K562 (cell line): ENCODE measurements at regions not wholly inside any gene's neighbourhood (a gene's known extent, or its start where the extent isn't known, plus 50 kb on each side); places are given as distances from the start of the nearest gene placed in this dataset.

ENCODE experiments used
- EGR1 ChIP-seq: fragments of 450-650 bp; conservative IDR thresholded peaks from 2 replicates; pipeline ENCODE4 v1.6.1; 2017; ENCODE audit warnings: mild to moderate bottlenecking
- ELF2 ChIP-seq: fragments of 250-450 bp; sonication (Bioruptor Pico); IDR thresholded peaks from 2 replicates; pipeline ENCODE4 v1.5.0; 2021; ENCODE audit warnings: mild to moderate bottlenecking
- KHSRP ChIP-seq: fragments of 450-650 bp; IDR thresholded peaks from 2 replicates; pipeline ENCODE4 v1.6.1; 2017
- MTF1 ChIP-seq: fragments of 250-450 bp; sonication (Bioruptor Pico); IDR thresholded peaks from 2 replicates; pipeline ENCODE4 v1.9.0; 2021; ENCODE audit warnings: moderate library complexity, mild to moderate bottlenecking, inconsistent platforms, borderline replicate concordance
- NR0B1 ChIP-seq: fragments of 450-650 bp; IDR thresholded peaks from one replicate; pipeline ENCODE4 v1.6.1; 2018; ENCODE audit warnings: mild to moderate bottlenecking, moderate library complexity; ENCODE audit not compliant: partially characterized antibody
- SMAD1 ChIP-seq: fragments of 150-350 bp; IDR thresholded peaks from 2 replicates; pipeline ENCODE4 v1.6.1; 2014; ENCODE audit warnings: low read length, low read depth; ENCODE audit not compliant: partially characterized antibody
- ZHX1 ChIP-seq: fragments of 150-350 bp; conservative IDR thresholded peaks from 2 replicates; pipeline ENCODE4 v1.6.1; 2014; ENCODE audit warnings: low read length
- ZMIZ1 ChIP-seq, 2 experiments: fragments of 150-350 bp in 1 of 2; IDR thresholded peaks; 2 replicates each; pipeline ENCODE4 v1.6.1; 2012 to 2016; ENCODE audit warnings: low read depth in 2 of 2, low read length in 2 of 2, mild to moderate bottlenecking in 1 of 2, moderate library complexity in 1 of 2

- TF ChIP-seq ZMIZ1 (IDR thresholded peaks at IDR 0.05; ENCODE audit: low read depth in 2 of 2, low read length in 2 of 2) (no peak), ZHX1 (no peak), SMAD1 (no peak), MTF1 (CRISPR knock-in tag) (no peak), ELF2 (CRISPR knock-in tag) (no peak), EGR1 (no peak), NR0B1 (no peak), KHSRP (no peak)
- TF ChIP-seq, all 486 proteins: peak for 0
Observed at GRCh38 chr17:83183145-83183948, 103.9 kb downstream of the METRNL start (continued).
